Fibroblast of lung (primary cell): ENCODE measurements at regions not wholly inside any gene's neighbourhood (a gene's known extent, or its start where the extent isn't known, plus 50 kb on each side); places are given as distances from the start of the nearest gene placed in this dataset.

ENCODE experiments used
- DNase-seq, 2 donors: peaks; one replicate each; pipeline versions ENCODE4 v3.0.0 to v3.0.0-alpha.2; 2010; ENCODE audit warnings: low read depth in 2 of 2
- H2AFZ ChIP-seq: 2 replicates; pipeline ENCODE4 v1.5.1; 2012; ENCODE audit warnings: low read length, control low read depth, inconsistent platforms
- H3K27ac ChIP-seq: 2 replicates; pipeline ENCODE4 v1.5.1; 2011; ENCODE audit warnings: low read length, control low read depth; ENCODE audit not compliant: insufficient read depth
- H3K27me3 ChIP-seq: 2 replicates; pipeline ENCODE4 v1.5.1; 2011; ENCODE audit warnings: mild to moderate bottlenecking, low read length; ENCODE audit not compliant: control insufficient read depth, insufficient read depth
- H3K36me3 ChIP-seq: 2 replicates; pipeline ENCODE4 v1.5.1; 2011; ENCODE audit warnings: low read length; ENCODE audit not compliant: control insufficient read depth, insufficient read depth
- H3K4me1 ChIP-seq: 2 replicates; pipeline ENCODE4 v1.5.1; 2011; ENCODE audit warnings: low read length; ENCODE audit not compliant: control insufficient read depth, insufficient read depth; ENCODE audit errors: extremely low read depth
- H3K4me2 ChIP-seq: 2 replicates; pipeline ENCODE4 v1.5.1; 2011; ENCODE audit warnings: low read length, control low read depth; ENCODE audit not compliant: insufficient read depth; ENCODE audit errors: extremely low read depth
- H3K4me3 ChIP-seq, 4 experiments: fragments of 200-600 bp in 1 of 4; sonication (generic) in 1 of 4; replicated peaks in 1 of 4; 2 replicates each; pipeline ENCODE4 v1.5.1; 2011 to 2016; ENCODE audit warnings: low read length in 4 of 4, low read depth in 3 of 4, mild to moderate bottlenecking in 3 of 4, control low read depth in 2 of 4, inconsistent platforms in 1 of 4, mixed read lengths in 1 of 4; ENCODE audit not compliant: insufficient read depth in 1 of 4; ENCODE audit errors: control extremely low read depth in 1 of 4
- H3K79me2 ChIP-seq: 2 replicates; pipeline ENCODE4 v1.5.1; 2012; ENCODE audit warnings: mild to moderate bottlenecking, low read length, inconsistent platforms; ENCODE audit not compliant: control insufficient read depth, insufficient read depth
- H3K9ac ChIP-seq: 2 replicates; pipeline ENCODE4 v1.5.1; 2011; ENCODE audit warnings: mild to moderate bottlenecking, low read length, control low read depth; ENCODE audit not compliant: insufficient read depth
- H3K9me3 ChIP-seq: 2 replicates; pipeline ENCODE4 v1.5.1; 2012; ENCODE audit warnings: low read depth, low read length; ENCODE audit not compliant: control insufficient read depth, insufficient read depth
- H4K20me1 ChIP-seq: 2 replicates; pipeline ENCODE4 v1.5.1; 2011; ENCODE audit warnings: low read length; ENCODE audit not compliant: control insufficient read depth, insufficient read depth; ENCODE audit errors: extremely low read depth
- EZH2 ChIP-seq: IDR thresholded peaks from 2 replicates; pipeline ENCODE4 v1.5.1; 2012; ENCODE audit warnings: low read length, control low read depth, mild to moderate bottlenecking; ENCODE audit errors: missing control alignments
- TF ChIP-seq, protein P1 (sequence below), 2 donors: IDR thresholded peaks in 1 of 2; conservative IDR thresholded peaks in 1 of 2; 1 replicate in 1 of 2; 2 replicates in 1 of 2; pipeline ENCODE4 v1.5.1; 2011 to 2012; ENCODE audit warnings: low read length in 2 of 2, control low read depth in 1 of 2, inconsistent platforms in 1 of 2, low read depth in 1 of 2, mild to moderate bottlenecking in 1 of 2

DNA sequence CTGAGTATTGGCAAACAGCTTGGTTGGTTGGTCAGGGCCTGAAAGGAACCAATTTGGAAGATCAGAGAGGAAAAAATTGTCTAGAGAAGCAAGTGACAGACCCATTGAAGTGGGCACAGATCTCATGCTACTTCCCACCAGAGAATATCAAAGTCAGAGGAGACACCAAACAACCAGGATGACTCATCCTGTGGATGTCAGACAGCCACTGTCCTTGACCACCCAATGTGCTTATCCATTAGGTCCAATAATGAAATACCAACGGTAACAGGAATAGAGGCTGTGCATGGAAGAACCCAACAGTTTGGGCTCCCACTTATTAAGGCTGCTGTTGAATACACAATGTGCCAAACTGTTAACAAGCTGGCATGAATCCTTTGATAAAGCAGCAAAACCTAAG, 323.1 kb upstream of the ATP11B start:
- H3K4me1 ChIP-seq = no peaks in the 10 kb centered on the region
- no peak overlapping the region for H3K9ac ChIP-seq
- H3K4me2 ChIP-seq = no peak overlapping the region
- no peak overlapping the region for H3K27ac ChIP-seq
- no peaks in the 10 kb centered on the region for H3K79me2 ChIP-seq
- no peak overlapping the region for H2AFZ ChIP-seq
- no peak for DNase-seq
- TF ChIP-seq, protein P1, sequence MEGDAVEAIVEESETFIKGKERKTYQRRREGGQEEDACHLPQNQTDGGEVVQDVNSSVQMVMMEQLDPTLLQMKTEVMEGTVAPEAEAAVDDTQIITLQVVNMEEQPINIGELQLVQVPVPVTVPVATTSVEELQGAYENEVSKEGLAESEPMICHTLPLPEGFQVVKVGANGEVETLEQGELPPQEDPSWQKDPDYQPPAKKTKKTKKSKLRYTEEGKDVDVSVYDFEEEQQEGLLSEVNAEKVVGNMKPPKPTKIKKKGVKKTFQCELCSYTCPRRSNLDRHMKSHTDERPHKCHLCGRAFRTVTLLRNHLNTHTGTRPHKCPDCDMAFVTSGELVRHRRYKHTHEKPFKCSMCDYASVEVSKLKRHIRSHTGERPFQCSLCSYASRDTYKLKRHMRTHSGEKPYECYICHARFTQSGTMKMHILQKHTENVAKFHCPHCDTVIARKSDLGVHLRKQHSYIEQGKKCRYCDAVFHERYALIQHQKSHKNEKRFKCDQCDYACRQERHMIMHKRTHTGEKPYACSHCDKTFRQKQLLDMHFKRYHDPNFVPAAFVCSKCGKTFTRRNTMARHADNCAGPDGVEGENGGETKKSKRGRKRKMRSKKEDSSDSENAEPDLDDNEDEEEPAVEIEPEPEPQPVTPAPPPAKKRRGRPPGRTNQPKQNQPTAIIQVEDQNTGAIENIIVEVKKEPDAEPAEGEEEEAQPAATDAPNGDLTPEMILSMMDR (conservative IDR thresholded peaks at IDR 0.05 in 1 of 2, IDR thresholded peaks at IDR 0.05 in 1 of 2; ENCODE audit: low read depth in 1 of 2, low read length in 2 of 2) = no peak
- no peak for TF ChIP-seq EZH2
- H3K27me3 ChIP-seq = no peaks in the 10 kb centered on the region
- no peaks in the 10 kb centered on the region for H3K36me3 ChIP-seq
- no peaks in the 10 kb centered on the region for H4K20me1 ChIP-seq
- no peaks in the 10 kb centered on the region for H3K9me3 ChIP-seq
- no peak overlapping the region for H3K4me3 ChIP-seq

DNA sequence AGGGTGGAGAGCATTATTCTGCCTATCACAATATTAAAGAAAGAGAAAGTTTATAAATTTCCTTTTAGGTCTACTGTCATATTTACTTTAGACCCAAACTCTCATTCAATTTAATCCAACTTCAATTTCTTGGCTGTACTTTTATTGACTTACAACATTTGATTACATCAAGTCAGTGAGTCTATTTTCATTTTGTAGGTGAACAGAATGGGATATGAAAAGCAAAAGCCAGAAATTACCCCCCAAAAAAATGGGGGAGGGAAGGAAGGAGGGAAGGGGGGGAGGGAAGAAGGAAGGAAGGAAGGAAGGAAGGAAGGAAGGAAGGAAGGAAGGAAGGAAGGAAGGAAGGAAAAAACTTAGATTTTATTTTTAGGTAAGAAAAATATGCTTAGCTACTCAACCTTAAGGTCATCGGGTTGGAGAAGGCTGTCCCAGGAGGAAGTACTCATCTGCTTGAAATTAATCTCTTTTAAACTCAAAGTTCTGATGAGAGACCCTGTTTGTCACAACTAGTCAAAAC, 320.1 kb upstream of the ATP11B start:
- DNase-seq = no peak
- no peak overlapping the region for H3K9ac ChIP-seq
- no peak overlapping the region for H3K27ac ChIP-seq
- H3K4me1 ChIP-seq = no peaks in the 10 kb centered on the region
- H3K36me3 ChIP-seq = no peaks in the 10 kb centered on the region
- H3K4me2 ChIP-seq = no peak overlapping the region
- TF ChIP-seq, protein P1 (conservative IDR thresholded peaks at IDR 0.05 in 1 of 2, IDR thresholded peaks at IDR 0.05 in 1 of 2; ENCODE audit: low read depth in 1 of 2, low read length in 2 of 2) = no peak
- no peak for TF ChIP-seq EZH2
- no peaks in the 10 kb centered on the region for H3K79me2 ChIP-seq
- no peaks in the 10 kb centered on the region for H4K20me1 ChIP-seq
- no peaks in the 10 kb centered on the region for H3K9me3 ChIP-seq
- no peaks in the 10 kb centered on the region for H3K27me3 ChIP-seq
- no peak overlapping the region for H2AFZ ChIP-seq
- no peak overlapping the region for H3K4me3 ChIP-seq

DNA sequence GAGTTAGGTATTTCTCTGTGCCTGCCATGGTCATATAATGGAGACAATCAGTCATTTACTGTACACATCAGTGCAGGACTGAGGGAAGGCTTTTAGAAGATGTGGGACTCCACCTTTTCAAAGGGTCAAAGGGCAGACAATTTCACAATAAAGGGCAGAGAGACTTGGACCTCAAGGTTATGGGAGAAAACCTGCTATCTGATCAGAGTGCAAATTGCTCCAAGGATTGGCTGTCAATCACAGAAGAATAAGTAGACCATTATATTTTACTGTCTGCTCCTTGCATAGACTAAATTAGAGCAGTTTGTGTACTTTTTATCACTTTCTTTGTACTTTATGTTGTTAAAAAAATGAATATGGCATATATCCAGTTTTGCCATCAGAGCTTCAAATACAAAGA, 314.9 kb upstream of the ATP11B start:
- no peaks in the 10 kb centered on the region for H4K20me1 ChIP-seq
- H3K9ac ChIP-seq = no peak overlapping the region
- H2AFZ ChIP-seq = no peak overlapping the region
- no peaks in the 10 kb centered on the region for H3K36me3 ChIP-seq
- H3K4me2 ChIP-seq = no peak overlapping the region
- no peaks in the 10 kb centered on the region for H3K79me2 ChIP-seq
- H3K27me3 ChIP-seq = no peaks in the 10 kb centered on the region
- no peak overlapping the region for H3K27ac ChIP-seq
- H3K4me3 ChIP-seq = no peak overlapping the region
- no peaks in the 10 kb centered on the region for H3K4me1 ChIP-seq
- H3K9me3 ChIP-seq = no peaks in the 10 kb centered on the region
- TF ChIP-seq, protein P1 (conservative IDR thresholded peaks at IDR 0.05 in 1 of 2, IDR thresholded peaks at IDR 0.05 in 1 of 2; ENCODE audit: low read depth in 1 of 2, low read length in 2 of 2) = no peak
- TF ChIP-seq EZH2 = no peak
- no peak for DNase-seq
